Body of pancreas (tissue), 4 donors: ENCODE measurements at regions not wholly inside any gene's neighbourhood (a gene's known extent, or its start where the extent isn't known, plus 50 kb on each side); places are given as distances from the start of the nearest gene placed in this dataset.

ENCODE experiments used
- POLR2A ChIP-seq, 3 donors: fragments of 450-650 bp; IDR thresholded peaks; one replicate each; pipeline ENCODE4 v1.6.1; 2016; ENCODE audit warnings: antibody characterized with exemption in 3 of 3, mild to moderate bottlenecking in 2 of 3
- TF ChIP-seq, protein P1 (sequence below), 7 experiments: fragments of 450-650 bp in 4 of 7; fragments of 200-600 bp in 3 of 7; sonication (generic) in 3 of 7; IDR thresholded peaks; one replicate each; pipeline ENCODE4 v1.5.1; 2016 to 2019; ENCODE audit warnings: antibody characterized with exemption in 7 of 7

- TF ChIP-seq, protein P1, sequence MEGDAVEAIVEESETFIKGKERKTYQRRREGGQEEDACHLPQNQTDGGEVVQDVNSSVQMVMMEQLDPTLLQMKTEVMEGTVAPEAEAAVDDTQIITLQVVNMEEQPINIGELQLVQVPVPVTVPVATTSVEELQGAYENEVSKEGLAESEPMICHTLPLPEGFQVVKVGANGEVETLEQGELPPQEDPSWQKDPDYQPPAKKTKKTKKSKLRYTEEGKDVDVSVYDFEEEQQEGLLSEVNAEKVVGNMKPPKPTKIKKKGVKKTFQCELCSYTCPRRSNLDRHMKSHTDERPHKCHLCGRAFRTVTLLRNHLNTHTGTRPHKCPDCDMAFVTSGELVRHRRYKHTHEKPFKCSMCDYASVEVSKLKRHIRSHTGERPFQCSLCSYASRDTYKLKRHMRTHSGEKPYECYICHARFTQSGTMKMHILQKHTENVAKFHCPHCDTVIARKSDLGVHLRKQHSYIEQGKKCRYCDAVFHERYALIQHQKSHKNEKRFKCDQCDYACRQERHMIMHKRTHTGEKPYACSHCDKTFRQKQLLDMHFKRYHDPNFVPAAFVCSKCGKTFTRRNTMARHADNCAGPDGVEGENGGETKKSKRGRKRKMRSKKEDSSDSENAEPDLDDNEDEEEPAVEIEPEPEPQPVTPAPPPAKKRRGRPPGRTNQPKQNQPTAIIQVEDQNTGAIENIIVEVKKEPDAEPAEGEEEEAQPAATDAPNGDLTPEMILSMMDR (IDR thresholded peaks at IDR 0.05) = no peak
- TF ChIP-seq POLR2A (IDR thresholded peaks at IDR 0.05) = no peak
Measured at GRCh38 chr1:30489737-30490389, 233.5 kb downstream of the MATN1 start.
